Central memory CD8-positive, alpha-beta T cell (primary cell): ENCODE measurements at regions not wholly inside any gene's neighbourhood (a gene's known extent, or its start where the extent isn't known, plus 50 kb on each side); places are given as distances from the start of the nearest gene placed in this dataset.
A peak's percentile ranks its signal among the peaks of the same experiment; 100 is the strongest.

Source experiments
- ATAC-seq: fragments of 150-1000 bp; cut with Tn5 transposase; replicated peaks from 2 replicates; pipeline ENCODE4 v1.10.0; 2022; ENCODE audit warnings: mild to moderate bottlenecking, moderate FRiP score, moderate number of reproducible peaks; ENCODE audit not compliant: poor library complexity, severe bottlenecking; ENCODE audit errors: extremely low read depth
- DNase-seq, 2 donors: peaks; one replicate each; pipeline ENCODE4 v3.0.0; 2021; ENCODE audit warnings: low spot score in 2 of 2
- H3K27ac Mint-ChIP-seq: one replicate; pipeline ENCODE4 v1.8.0; 2022; ENCODE audit warnings: low read depth, mild to moderate bottlenecking, moderate library complexity, mixed read lengths
- H3K27me3 Mint-ChIP-seq: one replicate; pipeline ENCODE4 v1.8.0; 2022; ENCODE audit warnings: mixed read lengths
- H3K36me3 Mint-ChIP-seq: one replicate; pipeline ENCODE4 v1.8.0; 2022; ENCODE audit warnings: mild to moderate bottlenecking, moderate library complexity, mixed read lengths; ENCODE audit not compliant: insufficient read depth
- H3K4me1 Mint-ChIP-seq: one replicate; pipeline ENCODE4 v1.8.0; 2022; ENCODE audit warnings: mixed read lengths
- H3K4me3 Mint-ChIP-seq: one replicate; pipeline ENCODE4 v1.8.0; 2022; ENCODE audit warnings: mild to moderate bottlenecking, moderate library complexity, mixed read lengths
- H3K9me3 Mint-ChIP-seq: one replicate; pipeline ENCODE4 v1.8.0; 2022; ENCODE audit warnings: mixed read lengths

GRCh38 chr12:91395628-91396135 lies 213.1 kb upstream of the DCN start:
- H3K27me3 Mint-ChIP-seq: peaks cover 8% of the 10 kb centered on the region
- no peak overlapping the region for H3K4me3 Mint-ChIP-seq
- ATAC-seq: no peak
- no peaks in the 10 kb centered on the region for H3K4me1 Mint-ChIP-seq
- no peak overlapping the region for H3K27ac Mint-ChIP-seq
- DNase-seq: no peak
- H3K9me3 Mint-ChIP-seq: no peaks in the 10 kb centered on the region
- H3K36me3 Mint-ChIP-seq: no peaks in the 10 kb centered on the region

- peaks cover 8% of the 10 kb centered on the region for H3K27me3 Mint-ChIP-seq
- H3K4me3 Mint-ChIP-seq: no peak overlapping the region
- no peaks in the 10 kb centered on the region for H3K9me3 Mint-ChIP-seq
- ATAC-seq (no peak), DNase-seq (no peak)
- H3K36me3 Mint-ChIP-seq: no peaks in the 10 kb centered on the region
- H3K27ac Mint-ChIP-seq: no peak overlapping the region
- H3K4me1 Mint-ChIP-seq: no peaks in the 10 kb centered on the region
Measured at GRCh38 chr12:91394903-91395302, 212.3 kb upstream of the DCN start.

- Mint-ChIP-seq H3K9me3 (no peaks in the 10 kb centered on the region), H3K27ac (no peak overlapping the region), H3K27me3 (no peaks in the 10 kb centered on the region), H3K4me1 (no peaks in the 10 kb centered on the region), H3K4me3 (no peak overlapping the region), H3K36me3 (no peaks in the 10 kb centered on the region)
- DNase-seq: no peak
- ATAC-seq: no peak
Measured at GRCh38 chr12:91388573-91388972, 206.0 kb upstream of the DCN start.

- no peaks in the 10 kb centered on the region for H3K36me3 Mint-ChIP-seq
- no peak overlapping the region for H3K27ac Mint-ChIP-seq
- DNase-seq (no peak), ATAC-seq (no peak)
- no peaks in the 10 kb centered on the region for H3K4me1 Mint-ChIP-seq
- H3K9me3 Mint-ChIP-seq: no peaks in the 10 kb centered on the region
- H3K27me3 Mint-ChIP-seq: no peaks in the 10 kb centered on the region
- H3K4me3 Mint-ChIP-seq: no peak overlapping the region
Measured at GRCh38 chr12:91387461-91388134, 205.0 kb upstream of the DCN start.

- H3K36me3 Mint-ChIP-seq: peaks cover 2% of the 10 kb centered on the region
- no peak for ATAC-seq
- DNase-seq: no peak
- H3K4me1 Mint-ChIP-seq: peaks cover 6% of the 10 kb centered on the region
- peaks cover 11% of the 10 kb centered on the region for H3K27me3 Mint-ChIP-seq
- no peak overlapping the region for H3K4me3 Mint-ChIP-seq
- H3K9me3 Mint-ChIP-seq: no peaks in the 10 kb centered on the region
- H3K27ac Mint-ChIP-seq: no peak overlapping the region
Measured at GRCh38 chr12:91384806-91385205, 202.2 kb upstream of the DCN start.

GRCh38 chr12:91384366-91384765 lies 201.7 kb upstream of the DCN start:
- H3K36me3 Mint-ChIP-seq: peaks cover 2% of the 10 kb centered on the region
- ATAC-seq (no peak), DNase-seq (no peak)
- H3K4me1 Mint-ChIP-seq: peaks cover 6% of the 10 kb centered on the region
- H3K27ac Mint-ChIP-seq: no peak overlapping the region
- no peaks in the 10 kb centered on the region for H3K9me3 Mint-ChIP-seq
- H3K4me3 Mint-ChIP-seq: no peak overlapping the region
- peaks cover 11% of the 10 kb centered on the region for H3K27me3 Mint-ChIP-seq

GRCh38 chr12:91383099-91383498 lies 200.5 kb upstream of the DCN start:
- Mint-ChIP-seq H3K36me3 (peaks cover 2% of the 10 kb centered on the region), H3K27ac (no peak overlapping the region), H3K4me1 (peaks cover 6% of the 10 kb centered on the region), H3K9me3 (no peaks in the 10 kb centered on the region), H3K27me3 (peaks cover 24% of the 10 kb centered on the region), H3K4me3 (no peak overlapping the region)
- DNase-seq: no peak
- no peak for ATAC-seq

GRCh38 chr12:91382081-91382543 lies 199.5 kb upstream of the DCN start:
- peak; percentile 73 for ATAC-seq
- Mint-ChIP-seq H3K4me3 (peak overlapping the region; percentile 62), H3K9me3 (no peaks in the 10 kb centered on the region), H3K27me3 (peaks cover 26% of the 10 kb centered on the region), H3K36me3 (peaks cover 2% of the 10 kb centered on the region), H3K27ac (peak overlapping the region; percentile 27), H3K4me1 (peaks cover 6% of the 10 kb centered on the region)
- peak; percentile 72 to 82 for DNase-seq

- H3K4me1 Mint-ChIP-seq: peaks cover 6% of the 10 kb centered on the region
- ATAC-seq: no peak
- peaks cover 26% of the 10 kb centered on the region for H3K27me3 Mint-ChIP-seq
- peaks cover 2% of the 10 kb centered on the region for H3K36me3 Mint-ChIP-seq
- no peak for DNase-seq
- H3K4me3 Mint-ChIP-seq: no peak overlapping the region
- no peaks in the 10 kb centered on the region for H3K9me3 Mint-ChIP-seq
- H3K27ac Mint-ChIP-seq: peak overlapping the region; percentile 27
Measured at GRCh38 chr12:91381309-91381804, 198.7 kb upstream of the DCN start.

GRCh38 chr12:91380631-91381030 lies 198.0 kb upstream of the DCN start:
- no peak overlapping the region for H3K4me3 Mint-ChIP-seq
- H3K4me1 Mint-ChIP-seq: peaks cover 6% of the 10 kb centered on the region
- DNase-seq (no peak), ATAC-seq (no peak)
- peaks cover 26% of the 10 kb centered on the region for H3K27me3 Mint-ChIP-seq
- no peaks in the 10 kb centered on the region for H3K9me3 Mint-ChIP-seq
- no peak overlapping the region for H3K27ac Mint-ChIP-seq
- peaks cover 2% of the 10 kb centered on the region for H3K36me3 Mint-ChIP-seq

GRCh38 chr12:91379051-91379775 lies 196.6 kb upstream of the DCN start:
- H3K9me3 Mint-ChIP-seq: no peaks in the 10 kb centered on the region
- no peak for DNase-seq

GRCh38 chr12:91377436-91377835 lies 194.8 kb upstream of the DCN start:
- H3K27me3 Mint-ChIP-seq: peaks cover 45% of the 10 kb centered on the region
- H3K4me3 Mint-ChIP-seq: no peak overlapping the region
- DNase-seq (no peak), ATAC-seq (no peak)
- no peak overlapping the region for H3K27ac Mint-ChIP-seq
- H3K9me3 Mint-ChIP-seq: no peaks in the 10 kb centered on the region
- peaks cover 2% of the 10 kb centered on the region for H3K36me3 Mint-ChIP-seq
- peaks cover 6% of the 10 kb centered on the region for H3K4me1 Mint-ChIP-seq

More at GRCh38 chr12:91379051-91379775, 196.6 kb upstream of the DCN start:
- no peak overlapping the region for H3K4me3 Mint-ChIP-seq
- peaks cover 27% of the 10 kb centered on the region for H3K27me3 Mint-ChIP-seq
- no peak for ATAC-seq
- H3K36me3 Mint-ChIP-seq: peaks cover 2% of the 10 kb centered on the region
- H3K4me1 Mint-ChIP-seq: peaks cover 6% of the 10 kb centered on the region
- no peak overlapping the region for H3K27ac Mint-ChIP-seq

GRCh38 chr12:91373086-91373485 lies 190.5 kb upstream of the DCN start:
- Mint-ChIP-seq H3K27me3 (peaks cover 45% of the 10 kb centered on the region), H3K36me3 (no peaks in the 10 kb centered on the region), H3K27ac (no peak overlapping the region), H3K9me3 (no peaks in the 10 kb centered on the region), H3K4me3 (no peak overlapping the region), H3K4me1 (no peaks in the 10 kb centered on the region)
- ATAC-seq (no peak), DNase-seq (no peak)
